Adipocyte (in vitro differentiated cells): ENCODE measurements at regions not wholly inside any gene's neighbourhood (a gene's known extent, or its start where the extent isn't known, plus 50 kb on each side); places are given as distances from the start of the nearest gene placed in this dataset.

ENCODE experiments used
- DNase-seq: peaks from one replicate; pipeline ENCODE4 v3.0.0-alpha.2; 2015; ENCODE audit warnings: low read depth
- H3K27me3 ChIP-seq: replicated peaks from 2 replicates; pipeline ENCODE4 v1.7.0; 2013; ENCODE audit warnings: mild to moderate bottlenecking, low read length, moderate library complexity; ENCODE audit not compliant: control insufficient read depth, insufficient read depth
- H3K36me3 ChIP-seq: 2 replicates; pipeline ENCODE4 v1.7.0; 2013; ENCODE audit warnings: low read length, mild to moderate bottlenecking, moderate library complexity; ENCODE audit not compliant: control insufficient read depth, insufficient read depth, severe bottlenecking
- H3K4me1 ChIP-seq: 2 replicates; pipeline ENCODE4 v1.7.0; 2013; ENCODE audit warnings: mild to moderate bottlenecking, low read length, moderate library complexity; ENCODE audit not compliant: control insufficient read depth, insufficient read depth
- H3K4me3 ChIP-seq: 2 replicates; pipeline ENCODE4 v1.7.0; 2013; ENCODE audit warnings: mild to moderate bottlenecking, low read length, moderate library complexity
- H3K9ac ChIP-seq: 2 replicates; pipeline ENCODE4 v1.7.0; 2013; ENCODE audit warnings: mild to moderate bottlenecking, low read length, moderate library complexity
- H3K9me3 ChIP-seq: 2 replicates; pipeline ENCODE4 v1.7.0; 2013; ENCODE audit warnings: mild to moderate bottlenecking, low read length, moderate library complexity; ENCODE audit not compliant: control insufficient read depth

- no peaks in the 10 kb centered on the region for H3K27me3 ChIP-seq
- no peaks in the 10 kb centered on the region for H3K9me3 ChIP-seq
- no peaks in the 10 kb centered on the region for H3K36me3 ChIP-seq
- no peak overlapping the region for H3K4me3 ChIP-seq
- DNase-seq = peak; percentile 28
- no peaks in the 10 kb centered on the region for H3K4me1 ChIP-seq
- no peak overlapping the region for H3K9ac ChIP-seq
These were observed 57.6 kb downstream of the TENT5A start for GRCh38 chr6:81694855-81695254.

GRCh38 chr6:81694207-81694606, 58.3 kb downstream of the TENT5A start:
- Histone ChIP-seq H3K4me1 (no peaks in the 10 kb centered on the region), H3K9ac (no peak overlapping the region), H3K9me3 (no peaks in the 10 kb centered on the region), H3K36me3 (no peaks in the 10 kb centered on the region), H3K27me3 (no peaks in the 10 kb centered on the region), H3K4me3 (no peak overlapping the region)
- no peak for DNase-seq

GRCh38 chr6:81693266-81693665, 59.2 kb downstream of the TENT5A start:
- Histone ChIP-seq H3K4me1 (no peaks in the 10 kb centered on the region), H3K9ac (no peak overlapping the region), H3K9me3 (no peaks in the 10 kb centered on the region), H3K4me3 (no peak overlapping the region), H3K36me3 (no peaks in the 10 kb centered on the region), H3K27me3 (no peaks in the 10 kb centered on the region)
- peak; percentile 8 for DNase-seq

- H3K36me3 ChIP-seq = no peaks in the 10 kb centered on the region
- H3K4me1 ChIP-seq = no peaks in the 10 kb centered on the region
- no peaks in the 10 kb centered on the region for H3K27me3 ChIP-seq
- H3K4me3 ChIP-seq = no peak overlapping the region
- DNase-seq = no peak
- H3K9me3 ChIP-seq = no peaks in the 10 kb centered on the region
- no peak overlapping the region for H3K9ac ChIP-seq
These were observed 62.4 kb downstream of the TENT5A start for GRCh38 chr6:81690073-81690472.

- Histone ChIP-seq H3K27me3 (no peaks in the 10 kb centered on the region), H3K4me3 (no peak overlapping the region), H3K36me3 (no peaks in the 10 kb centered on the region), H3K9ac (no peak overlapping the region), H3K9me3 (no peaks in the 10 kb centered on the region), H3K4me1 (no peaks in the 10 kb centered on the region)
- no peak for DNase-seq
These were observed 62.9 kb downstream of the TENT5A start for GRCh38 chr6:81689580-81689979.

- peak; percentile 48 for DNase-seq
- H3K36me3 ChIP-seq = no peaks in the 10 kb centered on the region
- H3K9me3 ChIP-seq = no peaks in the 10 kb centered on the region
- no peaks in the 10 kb centered on the region for H3K27me3 ChIP-seq
- H3K4me3 ChIP-seq = no peak overlapping the region
- H3K9ac ChIP-seq = no peak overlapping the region
- H3K4me1 ChIP-seq = no peaks in the 10 kb centered on the region
These were observed 68.6 kb downstream of the TENT5A start for GRCh38 chr6:81683912-81684311.

- DNase-seq = no peak
- Histone ChIP-seq H3K27me3 (no peaks in the 10 kb centered on the region), H3K4me1 (no peaks in the 10 kb centered on the region), H3K36me3 (no peaks in the 10 kb centered on the region), H3K9me3 (no peaks in the 10 kb centered on the region), H3K4me3 (no peak overlapping the region), H3K9ac (no peak overlapping the region)
These were observed 69.4 kb downstream of the TENT5A start for GRCh38 chr6:81682858-81683620.

GRCh38 chr6:81682235-81682795, 70.2 kb downstream of the TENT5A start:
- H3K9me3 ChIP-seq = no peaks in the 10 kb centered on the region
- H3K36me3 ChIP-seq = no peaks in the 10 kb centered on the region
- no peaks in the 10 kb centered on the region for H3K4me1 ChIP-seq
- no peak overlapping the region for H3K9ac ChIP-seq
- no peaks in the 10 kb centered on the region for H3K27me3 ChIP-seq
- DNase-seq = no peak
- H3K4me3 ChIP-seq = no peak overlapping the region

- H3K36me3 ChIP-seq = no peaks in the 10 kb centered on the region
These were observed 83.0 kb downstream of the TENT5A start for GRCh38 chr6:81669445-81669844.

GRCh38 chr6:81668615-81669047, 83.8 kb downstream of the TENT5A start:
- no peaks in the 10 kb centered on the region for H3K4me1 ChIP-seq
- no peaks in the 10 kb centered on the region for H3K9me3 ChIP-seq
- H3K9ac ChIP-seq = no peak overlapping the region
- DNase-seq = no peak
- H3K4me3 ChIP-seq = no peak overlapping the region
- no peaks in the 10 kb centered on the region for H3K36me3 ChIP-seq
- no peaks in the 10 kb centered on the region for H3K27me3 ChIP-seq

More at GRCh38 chr6:81669445-81669844, 83.0 kb downstream of the TENT5A start:
- H3K9ac ChIP-seq = no peak overlapping the region
- no peak for DNase-seq
- H3K4me1 ChIP-seq = no peaks in the 10 kb centered on the region
- H3K4me3 ChIP-seq = no peak overlapping the region
- no peaks in the 10 kb centered on the region for H3K9me3 ChIP-seq
- H3K27me3 ChIP-seq = no peaks in the 10 kb centered on the region

GRCh38 chr6:81666481-81666880, 86.0 kb downstream of the TENT5A start:
- no peaks in the 10 kb centered on the region for H3K4me1 ChIP-seq
- DNase-seq = no peak
- no peaks in the 10 kb centered on the region for H3K36me3 ChIP-seq
- H3K9ac ChIP-seq = no peak overlapping the region
- no peaks in the 10 kb centered on the region for H3K27me3 ChIP-seq
- no peaks in the 10 kb centered on the region for H3K9me3 ChIP-seq
- no peak overlapping the region for H3K4me3 ChIP-seq
